Neural cell (in vitro differentiated cells): ENCODE measurements at regions not wholly inside any gene's neighbourhood (a gene's known extent, or its start where the extent isn't known, plus 50 kb on each side); places are given as distances from the start of the nearest gene placed in this dataset.

Experiments
- H2AFZ ChIP-seq: fragments of 200-600, 300-800 bp; sonication (generic), shearing (Covaris generic); 2 replicates; pipeline ENCODE4 v1.6.0; 2014; ENCODE audit warnings: low read depth, mild to moderate bottlenecking, antibody characterized with exemption, low read length, moderate library complexity
- H3F3A ChIP-seq: fragments of 200-600 bp; shearing (Covaris generic); 2 replicates; pipeline ENCODE4 v1.6.1; 2016; ENCODE audit warnings: mild to moderate bottlenecking, moderate library complexity, mixed read lengths, antibody characterized with exemption, low read length; ENCODE audit not compliant: insufficient read depth, poor library complexity, severe bottlenecking
- H3K27ac ChIP-seq: fragments of 200-600, 300-800 bp; sonication (generic), shearing (Covaris generic); 2 replicates; pipeline ENCODE4 v1.5.1; 2014; ENCODE audit warnings: mild to moderate bottlenecking, low read length, moderate library complexity
- H3K27me3 ChIP-seq: fragments of 300-800, 200-600 bp; sonication (generic), shearing (Covaris generic); 2 replicates; pipeline ENCODE4 v1.6.0; 2014; ENCODE audit warnings: mild to moderate bottlenecking, low read depth, low read length, moderate library complexity; ENCODE audit not compliant: insufficient read depth
- H3K36me3 ChIP-seq: fragments of 300-800, 200-600 bp; sonication (generic), shearing (Covaris generic); 2 replicates; pipeline ENCODE4 v1.5.1; 2014; ENCODE audit warnings: mild to moderate bottlenecking, antibody characterized with exemption, low read length, moderate library complexity; ENCODE audit not compliant: insufficient read depth
- H3K4me2 ChIP-seq: fragments of 300-800, 200-600 bp; sonication (generic), shearing (Covaris generic); 2 replicates; pipeline ENCODE4 v1.6.0; 2014; ENCODE audit warnings: mild to moderate bottlenecking, low read length
- H3K4me3 ChIP-seq: fragments of 300-800, 200-600 bp; sonication (generic), shearing (Covaris generic); 2 replicates; pipeline ENCODE4 v1.5.1; 2014; ENCODE audit warnings: mild to moderate bottlenecking, low read length, moderate library complexity
- H3K79me2 ChIP-seq: fragments of 200-600 bp; shearing (Covaris generic); replicated peaks from 2 replicates; pipeline ENCODE4 v1.6.0; 2014; ENCODE audit warnings: mild to moderate bottlenecking, low read length, moderate library complexity; ENCODE audit not compliant: insufficient read depth
- H3K9ac ChIP-seq: fragments of 300-800, 200-600 bp; sonication (generic), shearing (Covaris generic); 2 replicates; pipeline ENCODE4 v1.6.1; 2016; ENCODE audit warnings: mild to moderate bottlenecking, low read length, mixed read lengths
- H3K9me2 ChIP-seq: fragments of 200-600 bp; shearing (Covaris generic); 2 replicates; pipeline ENCODE4 v1.6.1; 2016; ENCODE audit warnings: mild to moderate bottlenecking, low read length, mixed read lengths; ENCODE audit not compliant: insufficient read depth
- H3K9me3 ChIP-seq: fragments of 200-600, 300-800 bp; sonication (generic), shearing (Covaris generic); 2 replicates; pipeline ENCODE4 v1.6.1; 2016; ENCODE audit warnings: mild to moderate bottlenecking, mixed run types, low read length, moderate library complexity, mixed read lengths
- H4K20me1 ChIP-seq: fragments of 200-600 bp; shearing (Covaris generic); 2 replicates; pipeline ENCODE4 v1.6.1; 2016; ENCODE audit warnings: mild to moderate bottlenecking, mixed run types; ENCODE audit not compliant: insufficient read depth
- CTCF ChIP-seq: fragments of 450-650 bp; IDR thresholded peaks from 2 replicates; pipeline ENCODE4 v1.5.1; 2014; ENCODE audit warnings: antibody characterized with exemption, mild to moderate bottlenecking, moderate library complexity; ENCODE audit not compliant: poor library complexity, severe bottlenecking
- EP300 ChIP-seq: fragments of 450-650 bp; conservative IDR thresholded peaks from 2 replicates; pipeline ENCODE4 v1.6.1; 2014; ENCODE audit warnings: antibody characterized with exemption, mild to moderate bottlenecking, moderate library complexity; ENCODE audit not compliant: poor library complexity, severe bottlenecking
- EZH2 ChIP-seq: fragments of 200-600, 300-800 bp; shearing (Covaris generic), sonication (generic); IDR thresholded peaks from 2 replicates; pipeline ENCODE4 v1.6.1; 2014; ENCODE audit warnings: antibody characterized with exemption, low read length, borderline replicate concordance, mild to moderate bottlenecking; ENCODE audit not compliant: insufficient read depth, poor library complexity, severe bottlenecking
- MXI1 ChIP-seq: fragments of 450-650 bp; conservative IDR thresholded peaks from 2 replicates; pipeline ENCODE4 v1.6.1; 2014; ENCODE audit warnings: antibody characterized with exemption, mild to moderate bottlenecking; ENCODE audit not compliant: poor library complexity, severe bottlenecking
- POLR2AphosphoS5 ChIP-seq: IDR thresholded peaks from 2 replicates; pipeline ENCODE4 v1.6.1; 2012
- RAD21 ChIP-seq: fragments of 450-650 bp; conservative IDR thresholded peaks from 2 replicates; pipeline ENCODE4 v1.6.1; 2014; ENCODE audit warnings: antibody characterized with exemption, mild to moderate bottlenecking, moderate library complexity
- SMC3 ChIP-seq: fragments of 450-650 bp; conservative IDR thresholded peaks from 2 replicates; pipeline ENCODE4 v1.6.1; 2014; ENCODE audit warnings: antibody characterized with exemption, mild to moderate bottlenecking, moderate library complexity; ENCODE audit not compliant: poor library complexity
- TAF1 ChIP-seq: IDR thresholded peaks from 2 replicates; pipeline ENCODE4 v1.6.1; 2012; ENCODE audit warnings: low read depth
- TF ChIP-seq, protein P1 (sequence below): IDR thresholded peaks from 2 replicates; pipeline ENCODE4 v1.6.1; 2012; ENCODE audit warnings: borderline replicate concordance

GRCh38 chr6:147017153-147017552 lies 187.1 kb upstream of the STXBP5 start:
- no peaks in the 10 kb centered on the region for H3K27me3 ChIP-seq
- no peak overlapping the region for H3K27ac ChIP-seq
- TF ChIP-seq TAF1, result no peak
- TF ChIP-seq, protein P1, sequence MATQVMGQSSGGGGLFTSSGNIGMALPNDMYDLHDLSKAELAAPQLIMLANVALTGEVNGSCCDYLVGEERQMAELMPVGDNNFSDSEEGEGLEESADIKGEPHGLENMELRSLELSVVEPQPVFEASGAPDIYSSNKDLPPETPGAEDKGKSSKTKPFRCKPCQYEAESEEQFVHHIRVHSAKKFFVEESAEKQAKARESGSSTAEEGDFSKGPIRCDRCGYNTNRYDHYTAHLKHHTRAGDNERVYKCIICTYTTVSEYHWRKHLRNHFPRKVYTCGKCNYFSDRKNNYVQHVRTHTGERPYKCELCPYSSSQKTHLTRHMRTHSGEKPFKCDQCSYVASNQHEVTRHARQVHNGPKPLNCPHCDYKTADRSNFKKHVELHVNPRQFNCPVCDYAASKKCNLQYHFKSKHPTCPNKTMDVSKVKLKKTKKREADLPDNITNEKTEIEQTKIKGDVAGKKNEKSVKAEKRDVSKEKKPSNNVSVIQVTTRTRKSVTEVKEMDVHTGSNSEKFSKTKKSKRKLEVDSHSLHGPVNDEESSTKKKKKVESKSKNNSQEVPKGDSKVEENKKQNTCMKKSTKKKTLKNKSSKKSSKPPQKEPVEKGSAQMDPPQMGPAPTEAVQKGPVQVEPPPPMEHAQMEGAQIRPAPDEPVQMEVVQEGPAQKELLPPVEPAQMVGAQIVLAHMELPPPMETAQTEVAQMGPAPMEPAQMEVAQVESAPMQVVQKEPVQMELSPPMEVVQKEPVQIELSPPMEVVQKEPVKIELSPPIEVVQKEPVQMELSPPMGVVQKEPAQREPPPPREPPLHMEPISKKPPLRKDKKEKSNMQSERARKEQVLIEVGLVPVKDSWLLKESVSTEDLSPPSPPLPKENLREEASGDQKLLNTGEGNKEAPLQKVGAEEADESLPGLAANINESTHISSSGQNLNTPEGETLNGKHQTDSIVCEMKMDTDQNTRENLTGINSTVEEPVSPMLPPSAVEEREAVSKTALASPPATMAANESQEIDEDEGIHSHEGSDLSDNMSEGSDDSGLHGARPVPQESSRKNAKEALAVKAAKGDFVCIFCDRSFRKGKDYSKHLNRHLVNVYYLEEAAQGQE, result no peak
- no peak for TF ChIP-seq CTCF
- no peak for TF ChIP-seq MXI1
- TF ChIP-seq EZH2, result no peak
- TF ChIP-seq RAD21, result no peak
- TF ChIP-seq SMC3, result no peak
- TF ChIP-seq EP300, result no peak
- no peak for TF ChIP-seq POLR2AphosphoS5
- H3K9me2 ChIP-seq, result no peaks in the 10 kb centered on the region
- H4K20me1 ChIP-seq, result no peaks in the 10 kb centered on the region
- no peak overlapping the region for H3K9ac ChIP-seq
- H3F3A ChIP-seq, result no peaks in the 10 kb centered on the region
- no peaks in the 10 kb centered on the region for H3K9me3 ChIP-seq
- no peaks in the 10 kb centered on the region for H3K36me3 ChIP-seq
- H3K79me2 ChIP-seq, result no peaks in the 10 kb centered on the region
- no peak overlapping the region for H2AFZ ChIP-seq
- H3K4me2 ChIP-seq, result no peak overlapping the region
- no peak overlapping the region for H3K4me3 ChIP-seq

DNA sequence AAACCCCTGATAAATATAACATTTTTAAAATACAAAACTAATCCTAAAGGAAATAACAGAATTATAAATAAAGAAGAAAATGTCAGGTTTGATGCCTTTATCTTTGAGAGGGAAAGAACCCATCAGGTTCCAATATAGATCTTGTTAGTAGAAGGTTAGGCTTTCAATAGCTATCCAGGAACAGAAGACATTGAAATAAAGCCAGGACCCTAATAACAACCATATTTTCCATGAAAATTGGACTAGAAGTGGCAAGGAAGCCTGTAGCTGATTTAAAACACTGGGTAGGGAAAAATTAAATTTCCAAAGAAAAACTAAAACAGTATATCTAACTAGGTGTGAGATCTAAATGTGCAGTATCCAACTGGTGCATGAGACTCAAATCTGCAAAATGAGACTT lies 185.2 kb upstream of the STXBP5 start:
- Histone ChIP-seq H3K36me3 (no peaks in the 10 kb centered on the region), H3K9me2 (no peaks in the 10 kb centered on the region), H3K79me2 (no peaks in the 10 kb centered on the region), H3K27me3 (no peaks in the 10 kb centered on the region), H3K27ac (no peak overlapping the region), H3K4me3 (no peak overlapping the region), H3K9ac (no peak overlapping the region), H2AFZ (no peak overlapping the region), H3K9me3 (no peaks in the 10 kb centered on the region), H3F3A (no peaks in the 10 kb centered on the region), H4K20me1 (no peaks in the 10 kb centered on the region), H3K4me2 (no peak overlapping the region)
- TF ChIP-seq SMC3, result no peak
- TF ChIP-seq, protein P1, result no peak
